ENCODE measurements at regions not wholly inside any gene's neighbourhood (a gene's known extent, or its start where the extent isn't known, plus 50 kb on each side); places are given as distances from the start of the nearest gene placed in this dataset.
"Not testable (repeated sequence)": the region's sequence is repeated elsewhere in the genome, so short reads cannot be mapped to it uniquely, and the experiment has no call there.

GRCh38 chr1:187842406-187843165, 1013.8 kb downstream of the PLA2G4A start:
- peak; percentile 40 for DNase-seq

DNA sequence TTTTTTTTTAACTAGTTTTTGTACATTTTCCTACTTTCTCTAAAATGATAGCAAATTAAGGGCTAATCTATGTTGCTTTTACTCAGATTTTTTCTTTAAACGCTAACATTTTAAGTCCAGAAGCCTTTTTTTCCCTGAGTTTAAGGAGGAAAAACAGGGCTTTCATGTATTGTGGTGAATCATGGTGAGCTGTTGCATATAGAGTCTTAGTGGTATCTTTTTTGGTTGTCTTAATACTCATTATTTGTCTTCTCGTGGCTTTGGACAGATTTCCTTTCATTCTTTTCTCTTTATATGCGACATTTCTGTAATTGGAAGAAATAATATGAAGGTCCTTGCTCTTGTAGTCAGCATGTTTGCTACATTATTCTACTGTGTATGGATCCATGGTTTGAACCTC, 1015.6 kb downstream of the PLA2G4A start:
- peak; percentile 3 for DNase-seq

DNA sequence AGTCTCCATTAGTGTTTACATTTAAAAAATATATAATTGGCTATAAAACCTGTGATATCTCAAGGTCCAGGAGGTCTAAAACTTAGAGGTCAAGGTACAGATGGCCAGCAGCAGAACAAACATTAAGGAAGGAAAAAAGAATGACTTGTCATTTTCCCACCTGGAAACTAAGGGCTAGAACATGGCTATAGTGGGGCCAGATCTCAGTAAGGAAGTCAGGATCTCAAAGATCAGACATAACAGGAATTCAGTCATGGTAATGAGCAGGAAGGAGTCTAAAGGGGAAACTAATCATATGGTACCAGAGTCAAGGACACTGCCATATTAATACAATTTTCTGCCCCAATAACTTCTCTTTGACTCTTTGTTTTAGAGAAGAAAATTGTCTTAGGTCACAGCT, 1018.8 kb downstream of the PLA2G4A start:
- DNase-seq, result no peak

DNA sequence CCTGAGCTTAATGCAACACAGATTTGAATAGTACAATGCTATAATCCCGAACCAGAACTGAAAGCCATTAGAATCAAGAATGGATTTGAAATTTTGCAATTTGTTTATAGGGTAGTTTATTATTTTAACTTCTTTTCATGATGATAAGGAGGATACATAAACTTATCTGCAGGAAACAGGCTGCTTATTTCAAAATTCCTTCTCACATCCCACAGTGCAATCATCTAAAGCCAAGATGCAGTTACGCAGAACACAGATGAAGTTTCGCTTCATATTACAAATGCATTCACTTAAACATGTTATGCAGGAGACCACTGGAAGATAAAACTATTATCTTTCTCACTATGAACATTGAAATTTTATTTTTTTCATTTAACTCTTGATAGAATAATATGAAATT, 1019.6 kb downstream of the PLA2G4A start:
- DNase-seq, result no peak

DNA sequence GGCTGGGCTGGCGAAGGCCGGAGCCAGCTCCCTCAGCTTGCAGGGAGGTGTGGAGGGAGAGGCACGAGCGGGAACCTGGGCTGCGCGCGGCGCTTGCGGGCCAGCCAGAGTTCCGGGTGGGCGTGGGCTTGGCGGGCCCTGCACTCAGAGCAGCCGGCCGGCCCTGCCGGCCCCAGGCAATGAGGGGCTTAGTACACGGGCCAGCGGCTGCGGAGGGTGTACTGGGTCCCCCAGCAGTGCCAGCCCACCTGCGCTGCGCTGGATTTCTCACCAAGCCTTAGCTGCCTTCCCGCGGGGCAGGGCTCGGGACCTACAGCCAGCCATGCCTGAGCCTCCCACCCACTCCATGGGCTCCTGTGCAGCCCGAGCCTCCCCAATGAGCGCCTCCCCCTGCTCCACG, 1021.4 kb downstream of the PLA2G4A start:
- DNase-seq, result not testable (repeated sequence)

DNA sequence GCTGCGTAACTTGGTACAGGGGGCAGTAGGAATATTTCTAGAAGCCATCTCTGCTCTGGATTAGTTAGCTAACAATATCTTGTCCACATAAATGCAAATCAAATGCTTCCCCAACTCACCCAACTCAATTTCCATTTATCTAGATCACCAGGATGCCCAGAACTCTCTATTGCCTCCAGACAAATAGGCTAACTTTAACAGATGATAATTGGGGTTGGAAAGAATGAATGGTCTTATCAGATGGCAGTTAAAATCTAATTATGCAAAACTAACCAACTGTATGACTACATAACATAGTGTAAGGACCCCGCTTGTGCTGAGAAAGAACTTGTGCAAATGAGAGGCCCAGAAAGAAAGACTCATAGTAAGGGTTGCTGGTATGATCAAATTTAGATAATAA, 1024.8 kb downstream of the PLA2G4A start:
- DNase-seq, result no peak

DNA sequence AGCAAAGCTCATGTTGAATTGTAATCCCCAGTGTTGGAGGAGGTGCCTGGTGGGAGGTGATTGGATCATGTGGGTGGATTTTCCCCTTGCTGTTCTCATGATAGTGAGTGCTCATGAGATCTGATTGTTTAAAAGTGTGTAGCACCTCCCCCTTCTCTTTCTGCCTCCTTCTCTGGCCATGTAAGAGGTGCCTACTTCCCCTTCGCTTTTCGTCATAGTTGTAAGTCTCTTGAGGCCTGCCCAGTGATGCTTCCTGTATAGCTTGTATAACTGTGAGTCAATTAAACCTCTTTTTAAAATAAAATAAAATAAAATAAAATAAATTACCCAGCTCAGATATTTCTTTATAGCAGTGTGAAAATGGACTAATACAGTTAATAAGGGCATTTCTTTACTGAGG, 1025.7 kb downstream of the PLA2G4A start:
- no peak for DNase-seq

- no peak for DNase-seq
Measured at GRCh38 chr1:187862506-187862905, 1033.8 kb downstream of the PLA2G4A start.

GRCh38 chr1:187870552-187870951, 1041.8 kb downstream of the PLA2G4A start:
- DNase-seq, result no peak

- no peak for DNase-seq
Measured at GRCh38 chr1:187871177-187871845, 1042.6 kb downstream of the PLA2G4A start.

DNA sequence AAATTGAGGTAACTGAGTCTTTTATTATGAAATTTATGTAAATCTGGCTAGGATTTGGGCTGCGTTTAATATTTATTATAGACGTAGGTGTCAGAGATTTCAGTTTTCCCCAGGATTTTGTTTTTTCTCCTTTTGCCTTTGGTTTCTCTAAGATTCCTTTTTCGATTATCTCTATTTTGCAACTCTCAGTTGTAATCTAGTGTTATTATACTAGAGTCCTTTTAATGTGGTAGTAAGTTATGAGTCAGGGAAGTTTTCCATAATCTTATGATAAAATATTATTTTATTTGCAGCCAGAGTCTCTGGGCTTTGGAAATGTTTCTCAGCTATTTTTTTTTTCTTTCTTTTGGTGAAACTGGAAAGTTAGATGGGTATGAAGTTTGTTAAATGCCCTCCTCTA, 1043.8 kb downstream of the PLA2G4A start:
- no peak for DNase-seq

- DNase-seq, result no peak
Measured at GRCh38 chr1:187873126-187873525, 1044.4 kb downstream of the PLA2G4A start.

GRCh38 chr1:187876775-187877174, 1048.0 kb downstream of the PLA2G4A start:
- no peak for DNase-seq

DNA sequence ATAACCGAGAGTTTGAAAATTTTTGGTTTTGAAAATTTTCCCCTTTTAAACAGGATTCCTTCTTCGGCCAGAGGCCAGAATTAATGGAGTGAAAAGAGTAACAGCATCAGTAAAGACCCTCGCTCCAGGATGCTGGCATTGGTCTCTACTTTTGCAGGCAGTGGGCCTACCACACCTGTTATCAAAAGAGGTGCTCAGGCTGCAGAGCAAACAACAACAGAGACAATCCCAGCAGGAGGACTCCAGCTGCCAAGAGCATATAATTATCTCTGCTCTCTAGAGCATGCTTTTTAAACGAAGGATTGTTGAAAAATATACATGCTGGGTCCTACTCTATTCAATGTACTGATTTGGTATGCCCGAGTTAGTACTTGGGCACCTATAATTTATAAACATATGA, 1048.5 kb downstream of the PLA2G4A start:
- DNase-seq, result no peak

- no peak for DNase-seq
Measured at GRCh38 chr1:187878883-187879282, 1050.1 kb downstream of the PLA2G4A start.

GRCh38 chr1:187883356-187883755, 1054.6 kb downstream of the PLA2G4A start:
- DNase-seq, result no peak

DNA sequence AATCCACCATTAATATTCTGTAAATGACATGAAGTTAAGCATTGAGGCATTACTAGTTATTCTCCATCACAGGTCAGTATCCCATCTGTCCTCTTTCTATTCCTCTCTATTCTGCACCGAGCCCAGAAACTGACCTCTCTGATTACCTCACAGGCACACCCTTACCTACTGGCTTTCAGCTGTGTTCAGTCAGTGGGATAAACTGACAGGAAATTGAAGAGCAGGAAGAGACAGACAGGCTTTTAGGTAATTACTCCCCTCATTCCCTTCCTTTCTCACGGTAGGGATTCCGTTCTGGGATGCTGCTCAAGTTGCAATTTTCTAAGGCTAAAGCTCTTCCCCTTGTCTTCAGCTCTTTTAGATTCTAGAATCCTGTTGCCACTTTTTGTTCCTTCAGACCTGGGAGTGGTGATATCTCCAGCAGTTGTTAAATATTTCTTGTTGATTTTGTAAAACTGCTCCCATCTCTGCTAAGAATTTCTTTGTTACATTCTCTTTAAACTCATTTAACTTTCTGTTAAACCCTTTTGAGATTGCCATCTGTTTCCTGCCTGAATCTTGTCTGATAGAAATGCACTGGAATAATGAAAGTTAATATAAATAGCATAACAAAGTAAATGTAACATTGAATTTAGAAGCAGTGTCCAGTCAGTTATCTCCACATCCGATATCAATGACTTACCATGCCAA, 1063.4 kb downstream of the PLA2G4A start:
- DNase-seq, result no peak

- DNase-seq, result no peak
Measured at GRCh38 chr1:187892683-187893039, 1063.9 kb downstream of the PLA2G4A start.

DNA sequence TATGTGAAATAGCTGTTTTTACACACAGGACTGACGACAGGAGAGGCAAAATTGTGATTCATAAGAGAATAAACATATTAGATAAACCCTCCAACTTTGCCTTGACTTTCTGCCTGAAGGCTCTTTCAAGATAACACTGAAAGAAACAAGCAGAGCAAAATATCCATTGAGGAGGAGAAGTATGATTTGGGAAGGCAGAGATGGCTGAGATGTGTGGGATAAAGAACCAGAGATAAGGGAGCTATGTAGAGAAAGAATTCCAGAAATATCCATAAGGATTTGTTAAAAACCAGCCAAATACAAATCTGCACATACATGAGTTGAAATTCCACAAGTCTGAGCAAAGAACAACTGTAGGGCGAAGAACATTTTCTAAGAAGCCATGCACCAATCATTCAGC, 1064.7 kb downstream of the PLA2G4A start:
- no peak for DNase-seq

DNA sequence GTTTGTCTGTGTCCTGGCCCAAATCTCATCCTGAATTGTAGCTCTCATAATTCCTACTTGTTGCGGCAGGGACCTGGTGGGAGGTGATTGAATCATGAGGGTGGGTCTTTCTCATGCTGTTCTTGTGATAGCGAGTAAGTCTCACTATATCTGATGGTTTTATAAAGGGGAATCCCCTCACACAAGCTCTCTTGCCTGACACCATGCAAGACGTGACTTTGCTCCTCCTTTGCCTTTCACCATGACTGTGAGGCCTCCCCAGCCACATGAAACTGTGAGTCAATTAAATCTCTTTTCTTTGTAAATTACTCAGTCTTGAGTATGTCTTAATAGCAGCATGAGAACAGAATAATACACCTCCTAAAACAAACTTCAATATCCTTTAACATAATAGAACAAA, 1065.6 kb downstream of the PLA2G4A start:
- DNase-seq, result no peak

- DNase-seq, result peak; percentile 5
Measured at GRCh38 chr1:187903223-187903622, 1074.5 kb downstream of the PLA2G4A start.

- no peak for DNase-seq
Measured at GRCh38 chr1:187909382-187909781, 1080.6 kb downstream of the PLA2G4A start.

GRCh38 chr1:187911820-187912219, 1083.1 kb downstream of the PLA2G4A start:
- DNase-seq, result no peak

GRCh38 chr1:187920976-187921375, 1092.2 kb downstream of the PLA2G4A start:
- no peak for DNase-seq
